Gastroesophageal sphincter (tissue), 3 donors: ENCODE measurements at regions not wholly inside any gene's neighbourhood (a gene's known extent, or its start where the extent isn't known, plus 50 kb on each side); places are given as distances from the start of the nearest gene placed in this dataset.

Experiments
- POLR2AphosphoS5 ChIP-seq: sonication (generic); formaldehyde crosslinking; IDR thresholded peaks from one replicate; pipeline ENCODE4 v1.6.1; 2017; ENCODE audit warnings: antibody characterized with exemption
- TF ChIP-seq, protein P1 (sequence below), 4 experiments: fragments of 200-600 bp in 2 of 4; fragments of 450-650 bp in 2 of 4; sonication (generic) in 1 of 4; IDR thresholded peaks; one replicate each; pipeline ENCODE4 v1.5.1; 2017 to 2019; ENCODE audit warnings: antibody characterized with exemption in 4 of 4, mild to moderate bottlenecking in 2 of 4, moderate library complexity in 2 of 4

DNA sequence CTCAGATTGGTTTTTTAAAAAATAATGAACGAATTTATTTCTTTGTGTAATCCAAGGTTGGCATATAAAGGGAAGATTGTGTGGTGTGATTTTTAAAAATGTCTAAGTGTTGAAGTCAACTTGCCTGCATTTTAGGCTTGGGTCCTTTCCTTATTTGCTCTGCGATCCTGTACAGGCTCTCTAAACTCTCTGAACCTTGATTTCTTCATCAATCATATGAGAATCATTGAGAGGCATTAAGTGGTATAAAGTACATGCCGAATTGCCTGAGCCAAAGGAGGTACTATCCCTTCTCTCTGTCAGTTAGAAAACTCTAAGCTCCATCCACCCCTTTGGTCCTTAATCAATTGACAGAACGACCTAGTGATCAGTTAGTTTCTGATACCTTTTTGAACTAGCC, 440.4 kb upstream of the MEX3C start:
- TF ChIP-seq, protein P1, sequence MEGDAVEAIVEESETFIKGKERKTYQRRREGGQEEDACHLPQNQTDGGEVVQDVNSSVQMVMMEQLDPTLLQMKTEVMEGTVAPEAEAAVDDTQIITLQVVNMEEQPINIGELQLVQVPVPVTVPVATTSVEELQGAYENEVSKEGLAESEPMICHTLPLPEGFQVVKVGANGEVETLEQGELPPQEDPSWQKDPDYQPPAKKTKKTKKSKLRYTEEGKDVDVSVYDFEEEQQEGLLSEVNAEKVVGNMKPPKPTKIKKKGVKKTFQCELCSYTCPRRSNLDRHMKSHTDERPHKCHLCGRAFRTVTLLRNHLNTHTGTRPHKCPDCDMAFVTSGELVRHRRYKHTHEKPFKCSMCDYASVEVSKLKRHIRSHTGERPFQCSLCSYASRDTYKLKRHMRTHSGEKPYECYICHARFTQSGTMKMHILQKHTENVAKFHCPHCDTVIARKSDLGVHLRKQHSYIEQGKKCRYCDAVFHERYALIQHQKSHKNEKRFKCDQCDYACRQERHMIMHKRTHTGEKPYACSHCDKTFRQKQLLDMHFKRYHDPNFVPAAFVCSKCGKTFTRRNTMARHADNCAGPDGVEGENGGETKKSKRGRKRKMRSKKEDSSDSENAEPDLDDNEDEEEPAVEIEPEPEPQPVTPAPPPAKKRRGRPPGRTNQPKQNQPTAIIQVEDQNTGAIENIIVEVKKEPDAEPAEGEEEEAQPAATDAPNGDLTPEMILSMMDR (IDR thresholded peaks at IDR 0.05): no peak
- TF ChIP-seq POLR2AphosphoS5: no peak
